NCI-H2171 treated with DMSO at 0.1 percent for 48 hours (cell line): ENCODE measurements at regions not wholly inside any gene's neighbourhood (a gene's known extent, or its start where the extent isn't known, plus 50 kb on each side); places are given as distances from the start of the nearest gene placed in this dataset.
A peak's percentile ranks its signal among the peaks of the same experiment; 100 is the strongest.
"Not testable (repeated sequence)": the region's sequence is repeated elsewhere in the genome, so short reads cannot be mapped to it uniquely, and the experiment has no call there.

Source experiments
- DNase-seq: peaks from one replicate; lab custom pipeline; 2025; lab: John Stamatoyannopoulos, UW

DNA sequence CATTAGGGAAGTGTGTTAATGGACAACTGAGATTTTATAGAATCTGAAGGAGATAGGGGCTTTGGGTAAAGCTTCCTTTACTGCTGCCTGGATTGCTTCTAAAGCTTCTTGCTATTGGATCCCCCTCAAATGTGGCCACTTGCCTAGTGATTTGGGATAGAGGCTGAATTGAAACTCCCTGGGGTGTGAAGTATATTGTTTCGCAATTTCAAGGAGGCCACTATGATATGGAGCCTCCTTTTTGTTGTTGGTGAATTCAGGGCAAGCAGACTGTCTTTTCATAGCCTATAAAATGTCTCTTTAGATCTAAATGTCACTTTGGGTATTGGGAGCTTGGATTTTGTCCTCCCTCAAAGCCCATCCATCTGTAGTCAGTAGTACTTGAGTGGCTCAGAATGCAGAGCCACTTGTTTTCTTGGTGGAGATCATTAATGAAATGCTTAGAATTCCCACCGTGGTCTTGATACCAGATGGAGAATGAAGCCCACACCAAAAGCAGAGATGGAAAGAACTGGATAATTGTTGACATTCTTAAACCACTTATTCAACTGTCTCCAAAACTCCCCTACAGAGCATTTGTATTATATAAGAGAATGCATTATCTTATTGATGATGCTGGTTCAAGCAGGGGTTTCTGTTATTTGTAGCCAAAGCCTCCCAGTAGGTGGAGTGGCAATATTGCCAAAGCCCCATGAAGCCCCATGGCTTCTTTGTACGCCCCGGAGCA lies 144.3 kb upstream of the KCNE2 start:
- DNase-seq, result no peak

DNA sequence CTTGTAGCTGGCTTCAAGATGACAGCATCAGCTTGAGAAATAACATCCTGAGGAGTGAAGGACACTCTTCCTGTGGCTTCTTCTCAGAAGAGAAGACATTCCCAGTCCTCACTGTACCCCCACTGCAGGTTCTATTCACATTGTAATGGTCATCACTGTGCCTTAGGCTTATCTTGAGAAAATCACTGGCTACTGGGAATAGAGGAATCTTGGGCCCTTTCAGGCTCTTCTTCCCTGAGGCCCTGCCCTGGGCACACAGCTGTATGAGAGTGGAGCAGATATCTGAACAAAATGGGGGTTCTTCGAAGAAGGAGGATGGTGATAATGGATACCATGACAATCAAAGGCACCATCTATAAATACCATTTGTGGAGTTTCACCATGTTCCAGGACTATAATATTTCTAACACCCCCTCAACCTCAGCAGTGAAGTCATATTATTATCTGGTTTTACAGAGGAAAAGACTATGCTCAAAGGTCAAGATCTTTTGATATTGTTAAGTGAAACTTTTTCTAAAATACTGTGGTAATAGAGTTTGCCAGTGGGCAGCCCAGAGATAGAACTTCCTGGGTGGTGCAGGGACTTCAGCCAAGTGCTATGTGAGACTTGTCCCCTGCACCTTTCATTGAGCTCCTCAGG lies 143.1 kb upstream of the KCNE2 start:
- no peak for DNase-seq

DNA sequence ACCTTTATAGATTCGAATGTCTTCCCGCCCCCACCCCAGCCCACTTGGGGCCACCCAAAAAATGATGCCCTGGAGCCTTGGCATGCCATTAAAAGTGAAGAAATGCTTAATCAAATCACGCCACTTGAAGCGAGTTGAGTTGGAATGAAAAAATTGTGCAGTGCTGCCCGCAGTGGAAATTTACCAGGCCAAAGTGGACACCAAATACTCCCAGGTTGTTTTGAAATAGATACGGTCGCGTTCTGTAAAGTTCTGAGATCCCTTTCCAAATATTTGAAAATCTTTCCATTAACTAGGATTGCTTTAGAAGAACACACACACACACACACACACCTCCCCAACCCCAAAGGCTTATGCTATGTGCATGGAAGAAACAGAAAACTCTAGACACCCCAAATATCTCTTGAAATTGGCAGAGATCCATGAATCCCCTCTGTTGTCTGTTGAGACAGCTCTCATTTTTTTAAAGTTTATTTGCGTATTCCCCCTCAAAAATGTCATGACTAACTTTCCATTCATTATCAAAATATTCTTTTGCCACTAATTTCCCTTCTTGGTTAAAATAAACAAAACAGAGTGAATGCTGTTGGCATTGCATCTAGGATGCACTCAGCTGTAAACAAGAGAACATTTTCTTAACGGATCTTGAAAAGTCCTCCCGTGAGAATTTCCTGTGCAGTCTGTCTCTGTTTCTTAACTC lies 142.3 kb upstream of the KCNE2 start:
- no peak for DNase-seq

DNA sequence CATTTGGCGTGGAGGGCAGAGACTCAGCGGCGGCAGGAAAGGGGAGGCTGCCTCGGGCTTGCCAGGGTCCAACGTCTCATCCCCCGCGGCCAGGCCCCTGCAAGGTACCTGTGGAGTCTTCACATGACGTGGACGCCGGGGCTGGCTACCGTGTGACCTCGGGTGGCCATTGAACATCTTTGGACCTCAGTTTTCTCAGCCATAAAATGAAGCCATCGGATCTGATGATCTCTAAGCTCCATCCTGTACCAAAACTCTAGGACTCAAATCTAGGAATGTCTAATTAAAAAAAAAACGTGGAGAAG lies 141.8 kb upstream of the KCNE2 start:
- no peak for DNase-seq

DNA sequence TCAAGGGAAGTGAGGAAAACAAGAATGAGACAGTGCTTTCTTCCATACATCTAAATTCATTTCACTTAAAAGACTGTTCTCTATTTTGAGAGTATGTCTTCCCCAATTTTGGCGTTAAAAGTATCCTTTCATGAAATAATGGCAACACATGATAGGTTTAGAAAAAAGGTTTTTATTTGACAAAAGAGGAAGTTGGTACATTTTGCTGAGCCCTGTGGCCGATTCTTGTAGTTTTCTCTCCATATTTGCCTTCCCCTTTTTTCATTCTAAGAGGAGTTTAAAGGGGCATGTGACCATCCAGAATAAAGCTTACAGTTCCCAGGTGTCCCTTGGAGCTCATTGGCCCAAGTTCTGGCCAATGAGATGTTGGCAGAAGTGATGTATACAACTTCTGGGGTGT lies 140.4 kb upstream of the KCNE2 start:
- no peak for DNase-seq

DNA sequence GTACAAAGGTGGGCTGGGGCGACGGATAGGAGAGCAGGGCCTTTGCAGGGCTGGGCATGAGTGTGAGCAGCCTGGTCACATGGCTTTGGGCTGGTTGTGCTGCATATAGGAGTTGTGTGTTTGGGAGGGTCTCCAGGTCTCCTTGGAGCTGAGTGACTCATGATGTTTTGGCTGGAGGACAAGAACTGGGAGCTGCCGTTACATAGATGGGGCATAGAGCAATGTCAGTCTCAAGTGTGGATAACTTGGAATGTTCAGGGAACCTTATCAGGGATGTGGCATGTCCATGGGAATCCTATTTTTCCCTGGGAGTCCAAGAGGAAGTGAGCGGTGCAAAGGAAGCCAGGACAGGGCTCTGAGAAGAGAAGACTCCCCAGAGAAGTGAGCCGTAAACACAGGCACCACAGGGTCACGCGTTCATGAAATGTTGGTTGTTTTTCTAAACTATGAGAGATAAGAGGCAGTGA lies 136.4 kb upstream of the KCNE2 start:
- DNase-seq, result no peak

DNA sequence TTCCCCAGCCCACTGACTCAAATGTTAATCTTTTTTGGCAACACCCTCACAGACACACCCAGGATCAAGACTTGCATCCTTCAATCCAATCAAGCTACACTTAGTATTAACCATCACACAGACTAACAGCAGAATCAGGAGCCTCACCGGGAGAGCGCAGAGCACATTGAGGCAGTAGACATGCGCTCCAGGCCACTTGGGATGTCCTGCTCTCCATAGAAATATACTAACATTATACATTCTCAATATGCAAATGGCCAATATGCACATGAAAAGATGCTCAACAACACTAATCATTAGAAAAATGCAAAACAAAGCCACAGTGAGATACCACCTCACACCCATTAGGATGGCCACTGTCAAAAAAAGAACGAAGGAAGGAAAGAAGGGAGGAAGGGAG lies 135.0 kb upstream of the KCNE2 start:
- DNase-seq, result no peak

DNA sequence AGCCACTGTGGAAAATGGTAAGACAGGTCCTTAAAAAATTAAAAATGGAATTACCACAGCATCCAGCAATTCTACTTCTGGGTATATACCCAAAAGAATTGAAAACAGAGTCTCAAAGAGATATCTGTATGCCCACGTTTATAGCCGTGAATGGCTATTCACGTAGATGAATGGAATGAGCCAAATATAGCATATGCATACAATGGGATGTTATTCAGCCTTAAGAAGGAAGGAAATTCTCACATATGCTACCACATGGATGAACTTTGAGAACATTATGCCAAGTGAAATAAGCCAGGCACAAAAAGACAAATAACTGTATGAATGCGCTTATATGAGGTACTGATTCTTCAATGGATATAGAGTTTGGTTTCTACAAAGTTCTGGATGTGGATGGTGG lies 134.5 kb upstream of the KCNE2 start:
- no peak for DNase-seq

DNA sequence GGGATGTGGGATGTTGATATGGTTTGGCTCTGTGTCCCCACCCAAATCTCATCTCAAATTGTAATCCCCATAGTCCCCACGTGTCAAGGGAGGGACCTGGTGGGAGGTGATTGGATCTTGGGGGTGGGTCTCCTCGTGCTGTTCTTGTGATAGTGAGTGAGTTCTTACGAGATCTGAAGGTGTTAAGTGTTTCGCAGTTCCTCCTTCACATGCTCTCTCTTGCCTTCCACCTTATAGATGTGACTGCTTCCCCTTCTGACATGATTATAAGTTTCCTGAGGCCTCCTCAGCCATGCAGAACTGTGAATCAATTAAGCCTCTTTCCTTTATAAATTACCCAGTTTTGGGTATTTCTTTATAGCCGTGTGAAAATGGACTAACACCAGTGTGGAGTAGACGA lies 130.1 kb upstream of the KCNE2 start:
- not testable (repeated sequence) for DNase-seq

DNA sequence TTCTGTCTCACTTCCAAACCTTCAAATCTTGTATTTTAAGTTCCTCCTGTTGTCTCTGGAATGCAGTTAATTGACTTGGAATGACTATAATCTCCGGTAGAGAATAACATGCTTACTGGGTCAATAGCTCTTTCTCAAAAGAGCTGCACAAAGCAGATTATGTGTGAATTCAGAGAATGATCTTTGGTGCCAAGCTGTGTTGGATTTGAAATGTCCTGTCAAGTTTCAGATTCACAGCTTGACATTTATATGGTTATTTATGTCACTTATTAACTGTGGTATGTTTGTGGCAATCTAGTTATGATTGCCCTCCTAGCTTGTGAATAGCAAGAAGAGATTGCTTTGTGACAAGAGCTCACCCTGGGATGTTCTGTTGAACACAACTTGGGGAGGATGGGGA lies 128.3 kb upstream of the KCNE2 start:
- DNase-seq, result no peak

DNA sequence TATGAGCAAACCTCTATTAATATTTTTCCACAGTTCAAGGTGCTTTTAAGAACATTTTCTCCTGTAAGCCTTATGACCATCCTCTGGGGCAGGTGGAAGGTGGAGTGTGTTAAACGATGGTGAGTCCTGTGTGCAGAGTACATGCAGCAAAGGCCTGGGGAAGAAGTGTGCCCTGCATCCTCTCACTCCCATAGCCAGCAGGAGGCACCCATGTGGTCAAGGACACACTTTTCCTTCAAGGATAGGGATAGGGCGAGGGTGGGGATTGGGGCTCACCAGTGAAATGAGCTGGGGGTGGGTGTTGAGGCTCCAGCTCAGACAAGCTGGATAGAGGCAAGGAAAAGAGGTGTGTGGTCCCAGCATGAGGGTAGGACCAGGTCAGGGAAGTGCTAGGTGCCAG lies 120.8 kb upstream of the KCNE2 start:
- DNase-seq, result no peak

DNA sequence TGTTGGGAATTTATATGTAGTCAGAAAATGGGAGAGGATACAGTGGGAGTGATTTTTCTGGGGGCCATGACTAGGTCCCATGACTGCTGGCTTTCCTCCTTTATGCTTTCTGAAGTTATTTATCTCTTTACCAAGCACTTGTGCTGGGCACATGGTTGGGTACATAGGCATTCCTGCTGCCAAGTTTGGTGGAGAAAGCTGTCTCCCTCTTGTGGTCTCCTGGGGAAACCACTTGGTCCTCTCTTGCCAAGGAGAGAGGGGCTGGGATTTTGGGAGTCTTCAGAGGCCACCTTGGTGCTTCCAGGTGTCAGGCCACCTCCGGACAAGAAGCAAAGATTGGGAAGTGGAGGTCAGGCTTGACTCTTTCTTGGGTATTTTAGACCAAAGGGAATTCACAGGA lies 120.2 kb upstream of the KCNE2 start:
- DNase-seq, result peak; percentile 5

DNA sequence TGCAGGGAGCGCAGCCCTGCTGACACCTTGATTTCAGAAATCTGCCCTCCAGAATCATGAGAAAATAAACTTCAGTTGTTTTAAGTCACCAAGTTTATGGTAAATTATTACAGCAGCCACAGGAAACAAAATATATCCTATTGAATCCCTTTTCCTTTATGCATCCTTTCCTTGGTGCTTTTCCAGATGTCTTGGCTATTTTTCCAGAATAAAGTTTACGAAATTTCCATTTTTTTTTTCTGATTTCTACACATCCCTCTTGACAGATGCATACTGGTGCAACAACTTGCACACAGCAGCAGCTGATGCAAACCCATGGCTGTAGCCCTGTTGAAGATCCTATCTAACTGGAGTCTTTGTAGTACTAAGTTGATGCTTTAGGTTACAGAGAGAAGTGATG lies 111.1 kb upstream of the KCNE2 start:
- no peak for DNase-seq

DNA sequence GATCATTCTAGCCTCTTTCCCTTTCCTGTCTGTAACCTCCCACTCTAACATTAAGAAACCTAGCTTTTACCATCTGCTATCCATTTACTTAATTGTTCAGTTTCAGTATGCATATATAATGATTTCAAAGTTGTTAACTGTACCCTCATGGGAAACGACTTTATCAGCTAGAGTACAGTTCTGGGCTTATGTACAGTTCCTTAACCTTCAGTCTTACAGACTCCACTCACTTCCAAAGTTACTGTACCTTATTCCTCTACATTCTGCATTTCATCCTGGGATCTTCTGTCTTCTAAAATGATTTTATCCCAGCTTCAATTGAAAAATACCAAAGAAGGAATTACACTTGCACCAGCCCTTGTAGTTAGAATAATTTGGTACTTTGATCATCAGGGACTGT lies 108.7 kb upstream of the KCNE2 start:
- DNase-seq, result no peak

DNA sequence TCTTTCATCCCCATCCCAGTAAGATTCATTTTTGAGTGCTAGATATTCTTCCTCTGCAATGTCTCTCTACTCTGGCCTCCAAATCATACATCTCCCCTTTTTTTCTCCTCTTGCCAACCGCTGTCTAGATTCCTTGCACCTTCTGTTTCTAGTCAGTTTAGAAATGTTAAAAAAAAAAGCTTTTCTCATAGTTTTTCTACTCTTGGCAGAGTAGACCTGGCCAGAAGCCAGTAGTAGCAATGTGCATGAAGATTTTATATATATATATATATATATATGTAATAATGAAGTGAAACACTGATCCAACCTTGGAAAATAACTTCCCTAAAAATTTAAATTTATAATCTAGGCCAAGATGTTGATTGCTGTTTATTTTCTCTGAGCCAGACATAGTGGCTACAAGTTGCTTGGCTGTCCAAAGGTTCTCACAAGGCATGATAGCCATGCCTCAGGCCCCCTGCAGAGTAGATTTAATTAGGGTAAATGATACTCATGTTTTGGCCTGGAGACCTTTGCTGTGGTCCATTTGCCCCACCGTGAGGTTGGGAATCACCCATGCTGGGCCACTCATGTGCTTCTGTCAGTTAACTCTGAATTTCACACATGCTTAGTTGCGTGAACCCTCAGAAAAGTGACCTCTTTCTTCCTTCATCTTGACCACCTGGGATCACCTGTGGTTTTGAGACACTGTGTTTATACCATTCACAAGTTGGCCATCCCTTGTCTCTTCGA lies 103.4 kb upstream of the KCNE2 start:
- no peak for DNase-seq

DNA sequence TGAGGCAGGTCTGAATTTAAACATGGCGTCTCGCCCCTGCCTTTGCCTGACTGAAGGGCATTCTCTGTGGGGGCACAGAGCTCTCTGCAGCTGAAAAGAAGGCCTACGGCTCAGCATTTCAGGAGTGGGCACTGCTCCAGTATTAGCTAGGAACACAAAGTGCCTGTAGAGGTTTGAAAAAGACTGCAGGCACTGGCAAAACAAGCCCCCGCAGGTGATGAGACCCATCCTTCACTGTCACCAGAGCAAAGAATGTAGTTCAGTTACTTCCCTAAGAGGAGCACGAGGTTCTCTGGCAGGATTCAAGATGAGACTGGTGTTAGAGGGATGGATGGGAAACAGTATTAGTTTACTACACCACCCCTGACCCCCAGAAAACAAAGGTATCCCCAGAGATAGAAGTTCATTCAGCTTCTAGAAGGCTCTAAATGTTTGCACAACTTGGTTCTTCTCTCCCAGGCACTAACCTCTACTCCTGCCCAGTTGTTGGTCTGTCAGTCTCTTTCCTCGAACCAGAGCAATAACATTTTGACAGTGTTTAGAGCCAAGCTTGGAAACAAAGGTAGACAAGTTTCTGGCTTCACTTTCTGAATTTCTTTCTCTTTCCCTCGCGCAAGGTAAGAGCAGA lies 101.9 kb upstream of the KCNE2 start:
- no peak for DNase-seq

DNA sequence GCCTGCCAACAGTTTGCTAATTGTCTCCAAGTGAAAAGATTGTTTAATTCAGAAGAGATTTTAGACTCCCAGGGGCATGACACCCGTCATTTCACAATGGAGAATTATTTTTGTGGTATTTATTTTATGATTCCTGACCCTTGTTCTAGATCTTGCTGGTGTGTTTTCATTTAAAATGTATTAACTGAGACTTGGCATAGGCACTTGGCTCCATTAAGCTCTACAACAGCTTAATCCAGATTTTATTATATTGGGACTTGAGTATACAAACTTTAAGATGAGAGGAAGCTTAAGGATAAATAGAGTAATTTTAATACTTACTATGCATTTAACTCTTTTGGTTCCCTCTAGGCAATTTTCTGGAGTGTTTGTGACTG lies 101.3 kb upstream of the KCNE2 start:
- no peak for DNase-seq

DNA sequence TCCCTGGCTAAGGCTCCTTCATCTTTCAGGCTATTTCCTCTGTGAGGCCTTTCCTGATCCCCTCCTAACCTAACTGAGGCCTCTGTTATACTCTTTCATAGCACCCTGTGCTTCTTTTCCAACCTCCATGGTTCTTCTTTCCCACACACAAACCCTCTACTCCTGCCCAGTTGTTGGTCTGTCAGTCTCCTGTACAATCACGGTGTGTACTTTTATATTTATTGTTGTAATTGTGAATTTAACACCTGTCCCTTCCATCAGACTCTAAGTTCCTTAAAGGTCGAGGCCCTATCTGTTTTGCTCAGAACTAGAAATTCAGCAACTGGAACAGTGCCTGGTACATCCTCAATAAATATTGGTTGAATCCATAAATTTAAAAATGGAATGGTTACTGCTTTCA lies 100.2 kb upstream of the KCNE2 start:
- no peak for DNase-seq

DNA sequence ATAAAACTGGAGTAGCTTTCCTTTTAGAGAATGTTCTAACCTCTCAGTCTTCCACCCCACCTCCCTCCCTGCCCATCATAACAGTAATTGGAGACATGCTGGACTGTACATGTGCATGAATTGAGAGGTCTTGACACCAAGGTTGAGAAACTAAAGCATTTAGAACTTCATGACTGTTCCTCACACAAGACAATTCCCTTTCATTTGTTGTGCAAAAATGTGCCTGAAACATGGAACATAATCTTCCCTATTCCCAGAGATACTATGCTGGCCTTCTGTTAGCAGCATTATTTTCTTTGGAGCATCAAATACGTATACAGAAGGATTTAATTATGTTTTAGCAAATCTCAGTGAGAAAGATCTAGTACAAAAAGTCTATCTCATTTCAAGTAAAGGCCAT lies 97.5 kb upstream of the KCNE2 start:
- no peak for DNase-seq

DNA sequence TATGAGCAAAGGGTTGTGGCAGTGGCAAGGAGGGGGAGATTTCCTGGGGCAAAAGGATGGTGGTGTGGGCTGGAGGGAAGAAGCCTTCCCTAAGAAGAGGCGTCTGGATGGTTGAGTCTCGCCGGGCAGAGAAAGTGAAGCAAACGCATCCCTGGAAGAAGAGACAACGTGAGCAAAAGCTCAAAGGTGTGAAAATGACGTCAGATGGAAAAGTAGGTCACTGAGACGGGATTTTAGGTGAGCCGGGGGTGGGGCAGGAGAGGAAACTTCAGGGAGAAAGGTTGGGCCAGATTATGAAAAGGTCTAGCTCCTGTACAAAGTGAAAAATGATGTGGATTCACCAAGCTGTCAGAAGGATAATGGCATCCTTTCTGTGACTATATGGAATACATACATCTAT lies 95.3 kb upstream of the KCNE2 start:
- DNase-seq, result no peak

DNA sequence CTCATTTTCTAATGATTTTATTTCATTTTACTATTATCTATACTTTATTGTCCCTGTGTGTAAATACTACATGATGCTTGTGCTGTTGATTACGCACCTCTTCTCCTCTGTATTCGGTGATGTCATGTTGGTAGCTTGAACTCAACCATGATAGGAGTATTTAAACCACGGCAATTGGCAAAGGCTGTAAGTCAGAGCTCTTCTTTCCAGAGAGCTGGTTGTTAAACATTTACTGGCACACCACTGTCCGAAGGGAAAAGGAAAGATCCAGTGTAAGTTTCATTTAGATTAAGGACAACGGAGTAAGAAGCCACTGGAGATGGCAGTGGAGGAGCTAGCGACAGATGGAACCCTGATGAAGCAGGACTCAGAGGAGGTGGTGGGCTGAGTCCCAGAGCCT lies 93.4 kb upstream of the KCNE2 start:
- DNase-seq, result no peak

DNA sequence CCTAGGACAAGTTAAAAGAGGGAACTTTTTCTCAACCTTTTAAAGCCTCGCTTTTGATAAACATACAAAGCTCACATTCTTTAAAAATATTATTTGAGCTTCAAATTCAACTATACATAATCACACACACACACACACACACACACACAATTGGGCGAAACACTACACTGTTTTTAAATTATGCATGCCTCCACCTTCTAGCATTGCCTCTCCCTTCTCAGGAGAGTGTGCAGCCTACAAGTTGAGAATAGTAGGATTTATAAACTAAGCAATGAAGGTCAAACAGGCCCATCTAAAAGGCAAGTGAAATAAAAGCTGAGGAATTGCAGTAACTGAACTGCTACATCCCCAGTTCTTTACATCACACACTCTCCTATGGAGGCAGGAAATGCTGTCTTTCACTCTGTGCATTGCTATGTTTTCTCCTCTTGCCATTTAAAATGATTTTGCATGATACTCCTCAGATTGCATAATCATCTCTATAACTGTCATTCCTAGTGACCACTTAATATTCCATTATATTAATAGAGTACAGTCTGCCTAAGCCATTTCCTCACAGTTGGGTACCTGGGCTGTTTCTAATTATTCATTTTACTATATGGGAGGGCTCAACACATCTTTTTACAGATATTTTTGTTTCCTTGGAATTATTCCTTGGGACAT lies 92.5 kb upstream of the KCNE2 start:
- no peak for DNase-seq
